Fibroblast of lung (primary cell): ENCODE measurements at regions not wholly inside any gene's neighbourhood (a gene's known extent, or its start where the extent isn't known, plus 50 kb on each side); places are given as distances from the start of the nearest gene placed in this dataset.

Experiments used
- DNase-seq, 2 donors: peaks; one replicate each; pipeline versions ENCODE4 v3.0.0 to v3.0.0-alpha.2; 2010; ENCODE audit warnings: low read depth in 2 of 2
- H2AFZ ChIP-seq: 2 replicates; pipeline ENCODE4 v1.5.1; 2012; ENCODE audit warnings: low read length, control low read depth, inconsistent platforms
- H3K27ac ChIP-seq: 2 replicates; pipeline ENCODE4 v1.5.1; 2011; ENCODE audit warnings: low read length, control low read depth; ENCODE audit not compliant: insufficient read depth
- H3K27me3 ChIP-seq: 2 replicates; pipeline ENCODE4 v1.5.1; 2011; ENCODE audit warnings: mild to moderate bottlenecking, low read length; ENCODE audit not compliant: control insufficient read depth, insufficient read depth
- H3K36me3 ChIP-seq: 2 replicates; pipeline ENCODE4 v1.5.1; 2011; ENCODE audit warnings: low read length; ENCODE audit not compliant: control insufficient read depth, insufficient read depth
- H3K4me1 ChIP-seq: 2 replicates; pipeline ENCODE4 v1.5.1; 2011; ENCODE audit warnings: low read length; ENCODE audit not compliant: control insufficient read depth, insufficient read depth; ENCODE audit errors: extremely low read depth
- H3K4me2 ChIP-seq: 2 replicates; pipeline ENCODE4 v1.5.1; 2011; ENCODE audit warnings: low read length, control low read depth; ENCODE audit not compliant: insufficient read depth; ENCODE audit errors: extremely low read depth
- H3K4me3 ChIP-seq, 4 experiments: fragments of 200-600 bp in 1 of 4; sonication (generic) in 1 of 4; replicated peaks in 1 of 4; 2 replicates each; pipeline ENCODE4 v1.5.1; 2011 to 2016; ENCODE audit warnings: low read length in 4 of 4, low read depth in 3 of 4, mild to moderate bottlenecking in 3 of 4, control low read depth in 2 of 4, inconsistent platforms in 1 of 4, mixed read lengths in 1 of 4; ENCODE audit not compliant: insufficient read depth in 1 of 4; ENCODE audit errors: control extremely low read depth in 1 of 4
- H3K79me2 ChIP-seq: 2 replicates; pipeline ENCODE4 v1.5.1; 2012; ENCODE audit warnings: mild to moderate bottlenecking, low read length, inconsistent platforms; ENCODE audit not compliant: control insufficient read depth, insufficient read depth
- H3K9ac ChIP-seq: 2 replicates; pipeline ENCODE4 v1.5.1; 2011; ENCODE audit warnings: mild to moderate bottlenecking, low read length, control low read depth; ENCODE audit not compliant: insufficient read depth
- H3K9me3 ChIP-seq: 2 replicates; pipeline ENCODE4 v1.5.1; 2012; ENCODE audit warnings: low read depth, low read length; ENCODE audit not compliant: control insufficient read depth, insufficient read depth
- H4K20me1 ChIP-seq: 2 replicates; pipeline ENCODE4 v1.5.1; 2011; ENCODE audit warnings: low read length; ENCODE audit not compliant: control insufficient read depth, insufficient read depth; ENCODE audit errors: extremely low read depth
- EZH2 ChIP-seq: IDR thresholded peaks from 2 replicates; pipeline ENCODE4 v1.5.1; 2012; ENCODE audit warnings: low read length, control low read depth, mild to moderate bottlenecking; ENCODE audit errors: missing control alignments
- TF ChIP-seq, protein P1 (sequence below), 2 donors: IDR thresholded peaks in 1 of 2; conservative IDR thresholded peaks in 1 of 2; 1 replicate in 1 of 2; 2 replicates in 1 of 2; pipeline ENCODE4 v1.5.1; 2011 to 2012; ENCODE audit warnings: low read length in 2 of 2, control low read depth in 1 of 2, inconsistent platforms in 1 of 2, low read depth in 1 of 2, mild to moderate bottlenecking in 1 of 2

DNA sequence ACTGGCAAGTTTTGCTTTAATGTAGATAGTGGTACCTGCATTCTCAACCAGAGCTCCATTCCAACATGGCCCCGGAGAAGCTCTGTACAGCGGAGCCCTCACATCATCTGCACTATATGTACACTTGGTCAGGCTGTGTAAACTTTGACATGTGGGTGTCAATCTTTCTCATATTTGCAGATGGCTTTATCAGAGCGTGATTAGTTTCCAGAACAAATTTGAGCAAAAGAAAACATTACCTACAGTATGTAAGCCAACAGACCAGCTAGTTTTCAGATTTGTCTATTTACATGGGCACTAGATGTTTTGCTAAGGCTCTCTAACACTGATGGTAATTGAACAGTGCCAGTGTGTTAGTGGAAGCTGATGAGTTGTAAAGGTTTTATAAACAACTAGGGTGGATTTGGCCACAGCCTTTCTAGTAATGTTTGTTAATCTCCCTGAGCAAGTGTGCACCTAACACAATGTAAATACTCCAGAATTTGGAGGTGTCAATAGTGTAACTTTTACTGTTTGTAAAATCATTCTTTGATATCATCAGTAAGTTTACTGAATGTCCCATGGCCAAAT, 131.8 kb downstream of the FOXA2 start:
- no peaks in the 10 kb centered on the region for H3K4me1 ChIP-seq
- H4K20me1 ChIP-seq, result no peaks in the 10 kb centered on the region
- no peaks in the 10 kb centered on the region for H3K36me3 ChIP-seq
- no peak overlapping the region for H3K4me2 ChIP-seq
- TF ChIP-seq EZH2, result no peak
- TF ChIP-seq, protein P1, sequence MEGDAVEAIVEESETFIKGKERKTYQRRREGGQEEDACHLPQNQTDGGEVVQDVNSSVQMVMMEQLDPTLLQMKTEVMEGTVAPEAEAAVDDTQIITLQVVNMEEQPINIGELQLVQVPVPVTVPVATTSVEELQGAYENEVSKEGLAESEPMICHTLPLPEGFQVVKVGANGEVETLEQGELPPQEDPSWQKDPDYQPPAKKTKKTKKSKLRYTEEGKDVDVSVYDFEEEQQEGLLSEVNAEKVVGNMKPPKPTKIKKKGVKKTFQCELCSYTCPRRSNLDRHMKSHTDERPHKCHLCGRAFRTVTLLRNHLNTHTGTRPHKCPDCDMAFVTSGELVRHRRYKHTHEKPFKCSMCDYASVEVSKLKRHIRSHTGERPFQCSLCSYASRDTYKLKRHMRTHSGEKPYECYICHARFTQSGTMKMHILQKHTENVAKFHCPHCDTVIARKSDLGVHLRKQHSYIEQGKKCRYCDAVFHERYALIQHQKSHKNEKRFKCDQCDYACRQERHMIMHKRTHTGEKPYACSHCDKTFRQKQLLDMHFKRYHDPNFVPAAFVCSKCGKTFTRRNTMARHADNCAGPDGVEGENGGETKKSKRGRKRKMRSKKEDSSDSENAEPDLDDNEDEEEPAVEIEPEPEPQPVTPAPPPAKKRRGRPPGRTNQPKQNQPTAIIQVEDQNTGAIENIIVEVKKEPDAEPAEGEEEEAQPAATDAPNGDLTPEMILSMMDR (conservative IDR thresholded peaks at IDR 0.05 in 1 of 2, IDR thresholded peaks at IDR 0.05 in 1 of 2; ENCODE audit: low read depth in 1 of 2, low read length in 2 of 2), result no peak
- H2AFZ ChIP-seq, result no peak overlapping the region
- no peaks in the 10 kb centered on the region for H3K27me3 ChIP-seq
- no peak overlapping the region for H3K9ac ChIP-seq
- no peaks in the 10 kb centered on the region for H3K79me2 ChIP-seq
- no peak for DNase-seq
- no peak overlapping the region for H3K4me3 ChIP-seq
- H3K9me3 ChIP-seq, result no peaks in the 10 kb centered on the region
- H3K27ac ChIP-seq, result no peak overlapping the region

DNA sequence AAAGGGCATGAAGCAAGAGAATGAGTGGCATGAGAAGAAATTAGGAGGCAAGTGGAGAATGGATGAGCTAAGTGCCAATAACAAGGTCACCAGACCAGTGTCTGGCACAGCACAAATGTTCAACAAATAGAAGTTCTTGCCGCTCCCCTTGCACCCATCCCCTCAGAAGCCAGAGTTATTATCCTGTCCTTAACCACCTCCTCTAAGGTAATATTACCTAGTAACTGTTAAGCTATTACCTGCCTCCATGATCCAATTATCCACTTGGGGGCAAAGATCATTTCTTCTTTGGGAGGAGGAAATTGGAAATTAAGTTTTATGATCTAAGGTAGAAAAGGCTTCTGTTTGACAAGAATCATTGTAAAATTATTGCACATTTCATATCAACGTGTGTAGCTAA, 133.8 kb downstream of the FOXA2 start:
- no peak overlapping the region for H3K27ac ChIP-seq
- no peaks in the 10 kb centered on the region for H3K36me3 ChIP-seq
- no peaks in the 10 kb centered on the region for H3K27me3 ChIP-seq
- TF ChIP-seq EZH2, result no peak
- TF ChIP-seq, protein P1 (conservative IDR thresholded peaks at IDR 0.05 in 1 of 2, IDR thresholded peaks at IDR 0.05 in 1 of 2; ENCODE audit: low read depth in 1 of 2, low read length in 2 of 2), result no peak
- no peak overlapping the region for H3K4me3 ChIP-seq
- H2AFZ ChIP-seq, result no peak overlapping the region
- H4K20me1 ChIP-seq, result no peaks in the 10 kb centered on the region
- no peaks in the 10 kb centered on the region for H3K79me2 ChIP-seq
- no peak overlapping the region for H3K4me2 ChIP-seq
- no peaks in the 10 kb centered on the region for H3K9me3 ChIP-seq
- DNase-seq, result no peak
- no peaks in the 10 kb centered on the region for H3K4me1 ChIP-seq
- no peak overlapping the region for H3K9ac ChIP-seq

DNA sequence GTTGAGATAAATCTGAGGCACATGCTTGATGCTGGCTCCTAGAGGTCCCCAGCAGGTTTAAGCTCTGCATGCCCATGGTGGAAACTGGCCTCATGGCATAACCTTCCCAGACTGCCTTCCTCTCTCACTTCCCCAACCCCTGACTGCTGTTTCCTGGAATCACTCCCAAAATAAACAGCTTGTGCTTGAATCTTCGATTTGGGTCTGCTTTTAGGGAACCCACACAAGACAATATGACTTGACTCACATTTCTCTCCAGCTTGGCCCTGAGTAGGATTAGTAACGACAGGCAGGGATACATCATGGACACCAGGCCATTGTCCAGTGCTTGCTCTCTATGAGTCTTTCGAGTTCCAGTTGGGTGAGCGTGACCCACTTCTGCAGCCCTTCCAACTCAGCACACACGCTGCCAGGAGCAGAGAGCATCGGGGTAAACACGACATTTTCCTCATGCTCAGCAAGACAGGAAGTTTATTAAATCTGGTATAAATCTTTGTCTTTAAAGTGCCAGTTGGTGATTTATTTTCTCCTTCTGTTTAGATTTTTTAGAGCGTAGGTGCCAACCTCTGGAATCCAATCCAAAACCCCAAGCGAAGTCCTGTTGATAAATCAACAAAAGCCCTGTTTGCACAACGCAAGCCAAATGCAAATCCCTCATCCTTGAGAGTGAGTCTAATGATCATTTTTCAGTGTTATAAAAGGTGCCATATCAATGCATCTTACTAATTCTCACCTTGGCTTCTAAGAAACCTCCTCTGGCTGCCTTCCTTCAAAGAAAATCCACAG, 135.0 kb downstream of the FOXA2 start:
- H4K20me1 ChIP-seq, result no peaks in the 10 kb centered on the region
- H3K4me1 ChIP-seq, result no peaks in the 10 kb centered on the region
- no peaks in the 10 kb centered on the region for H3K36me3 ChIP-seq
- no peaks in the 10 kb centered on the region for H3K27me3 ChIP-seq
- H3K4me2 ChIP-seq, result no peak overlapping the region
- H3K4me3 ChIP-seq, result no peak overlapping the region
- no peak overlapping the region for H3K9ac ChIP-seq
- H3K9me3 ChIP-seq, result no peaks in the 10 kb centered on the region
- H3K27ac ChIP-seq, result no peak overlapping the region
- H3K79me2 ChIP-seq, result no peaks in the 10 kb centered on the region
- no peak for DNase-seq
- TF ChIP-seq EZH2, result no peak
- H2AFZ ChIP-seq, result no peak overlapping the region
